ENCODE measurements at regions not wholly inside any gene's neighbourhood (a gene's known extent, or its start where the extent isn't known, plus 50 kb on each side); places are given as distances from the start of the nearest gene placed in this dataset.

- ChIA-PET CTCF (no interaction called here), POLR2A (no interaction called here)
- TF ChIP-seq, protein P1, sequence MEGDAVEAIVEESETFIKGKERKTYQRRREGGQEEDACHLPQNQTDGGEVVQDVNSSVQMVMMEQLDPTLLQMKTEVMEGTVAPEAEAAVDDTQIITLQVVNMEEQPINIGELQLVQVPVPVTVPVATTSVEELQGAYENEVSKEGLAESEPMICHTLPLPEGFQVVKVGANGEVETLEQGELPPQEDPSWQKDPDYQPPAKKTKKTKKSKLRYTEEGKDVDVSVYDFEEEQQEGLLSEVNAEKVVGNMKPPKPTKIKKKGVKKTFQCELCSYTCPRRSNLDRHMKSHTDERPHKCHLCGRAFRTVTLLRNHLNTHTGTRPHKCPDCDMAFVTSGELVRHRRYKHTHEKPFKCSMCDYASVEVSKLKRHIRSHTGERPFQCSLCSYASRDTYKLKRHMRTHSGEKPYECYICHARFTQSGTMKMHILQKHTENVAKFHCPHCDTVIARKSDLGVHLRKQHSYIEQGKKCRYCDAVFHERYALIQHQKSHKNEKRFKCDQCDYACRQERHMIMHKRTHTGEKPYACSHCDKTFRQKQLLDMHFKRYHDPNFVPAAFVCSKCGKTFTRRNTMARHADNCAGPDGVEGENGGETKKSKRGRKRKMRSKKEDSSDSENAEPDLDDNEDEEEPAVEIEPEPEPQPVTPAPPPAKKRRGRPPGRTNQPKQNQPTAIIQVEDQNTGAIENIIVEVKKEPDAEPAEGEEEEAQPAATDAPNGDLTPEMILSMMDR (IDR thresholded peaks at IDR 0.05; ENCODE audit: insufficient read depth, low read length, missing control alignments): no peak
- H3K4me3 ChIP-seq (ENCODE audit: low read depth, low read length): no peak overlapping the region
- DNase-seq (ENCODE audit: low read depth, low spot score): no peak
Measured at GRCh38 chr10:124346831-124347230, 71.9 kb downstream of the OAT start.

DNA sequence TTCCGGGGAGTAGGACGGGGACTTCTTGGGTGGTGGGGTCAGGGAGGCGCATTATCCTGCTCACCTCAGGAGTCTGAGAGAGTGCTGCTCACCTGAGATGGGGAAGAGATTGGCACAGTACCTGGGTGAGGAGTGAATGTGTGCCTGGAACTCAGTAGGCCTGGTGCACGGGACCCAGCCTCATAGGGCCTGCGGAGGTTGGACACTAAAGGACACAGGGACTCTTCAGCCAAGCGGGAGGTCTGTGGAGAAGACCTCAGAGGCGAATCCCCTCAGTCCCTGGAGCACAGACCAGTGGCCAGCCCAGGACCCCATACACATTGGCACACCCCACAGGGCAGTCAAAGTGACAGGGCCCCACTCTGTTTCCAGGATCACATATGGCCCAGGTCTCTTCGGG lies 73.2 kb downstream of the OAT start:
- H3K4me3 ChIP-seq (ENCODE audit: low read depth, low read length): no peak overlapping the region
- DNase-seq (ENCODE audit: low read depth, low spot score): no peak
- TF ChIP-seq, protein P1 (IDR thresholded peaks at IDR 0.05; ENCODE audit: insufficient read depth, low read length, missing control alignments): no peak
- CTCF ChIA-PET: no interaction called here
- POLR2A ChIA-PET: no interaction called here

GRCh38 chr10:124344931-124345330 lies 73.8 kb downstream of the OAT start:
- CTCF ChIA-PET: interaction anchor here (0.8 kb wide), 2 partner anchors 10 to 350 kb away, joined by 3 read pairs; no protein-coding TSS in a partner anchor
- TF ChIP-seq, protein P1 (IDR thresholded peaks at IDR 0.05; ENCODE audit: insufficient read depth, low read length, missing control alignments): no peak
- H3K4me3 ChIP-seq (ENCODE audit: low read depth, low read length): no peak overlapping the region
- POLR2A ChIA-PET: no interaction called here
- no peak for DNase-seq (ENCODE audit: low read depth, low spot score)

- no peak for DNase-seq (ENCODE audit: low read depth, low spot score)
- no peak overlapping the region for H3K4me3 ChIP-seq (ENCODE audit: low read depth, low read length)
- POLR2A ChIA-PET: no interaction called here
- CTCF ChIA-PET: interaction anchor here (0.8 kb wide), 1 partner anchor 349 kb away, joined by 3 read pairs; no protein-coding TSS in a partner anchor
- TF ChIP-seq, protein P1 (IDR thresholded peaks at IDR 0.05; ENCODE audit: insufficient read depth, low read length, missing control alignments): no peak
Measured at GRCh38 chr10:124344266-124344590, 74.5 kb downstream of the OAT start.

DNA sequence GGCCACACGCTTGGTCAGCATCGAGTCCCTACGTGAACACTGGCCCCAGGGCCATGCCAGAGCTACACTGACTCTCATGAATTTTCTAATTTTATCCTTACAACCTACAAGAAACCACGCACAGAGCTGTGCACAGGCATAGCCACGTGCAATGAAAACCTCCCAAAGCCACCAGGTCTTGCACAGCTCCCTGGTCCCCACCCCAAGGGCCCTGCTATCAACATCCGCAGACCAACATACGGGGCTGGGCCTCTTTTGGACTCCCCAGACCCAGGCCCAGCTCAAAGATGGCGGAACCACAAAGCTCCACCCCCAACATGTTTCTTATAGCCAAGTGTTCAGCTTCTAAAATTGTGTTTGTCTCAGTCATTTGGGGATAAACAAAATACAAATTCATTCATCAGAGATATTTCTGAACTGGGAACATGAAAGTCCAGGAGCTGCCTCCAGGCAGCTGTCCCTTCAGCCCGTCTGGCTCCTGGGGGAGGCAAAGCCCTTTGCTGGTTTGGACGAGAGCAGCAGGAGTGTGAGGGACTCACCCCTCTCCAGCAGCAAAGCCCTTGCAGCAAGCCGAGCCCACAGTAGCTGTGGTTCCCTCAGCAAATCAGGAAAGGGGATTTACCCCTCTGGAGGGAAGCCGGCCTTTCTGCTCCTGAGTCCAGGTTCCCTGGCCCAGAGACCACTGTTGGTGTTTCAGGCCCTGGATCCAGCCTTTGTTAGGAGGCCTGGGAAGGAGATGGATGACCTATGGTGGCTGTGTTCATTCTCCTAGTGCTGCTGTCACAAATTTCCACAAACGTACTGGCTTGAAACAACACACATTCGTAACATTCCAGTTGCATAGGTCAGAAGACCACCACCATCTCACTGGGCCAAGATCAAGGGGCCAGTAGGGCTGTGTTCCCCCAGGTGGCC lies 75.1 kb downstream of the OAT start:
- DNase-seq (ENCODE audit: low read depth, low spot score): no peak
- H3K4me3 ChIP-seq (ENCODE audit: low read depth, low read length): no peak overlapping the region
- ChIA-PET CTCF (interaction anchor here (0.8 kb wide), 1 partner anchor 349 kb away, joined by 3 read pairs; no protein-coding TSS in a partner anchor), POLR2A (no interaction called here)
- TF ChIP-seq, protein P1 (IDR thresholded peaks at IDR 0.05; ENCODE audit: insufficient read depth, low read length, missing control alignments): no peak

DNA sequence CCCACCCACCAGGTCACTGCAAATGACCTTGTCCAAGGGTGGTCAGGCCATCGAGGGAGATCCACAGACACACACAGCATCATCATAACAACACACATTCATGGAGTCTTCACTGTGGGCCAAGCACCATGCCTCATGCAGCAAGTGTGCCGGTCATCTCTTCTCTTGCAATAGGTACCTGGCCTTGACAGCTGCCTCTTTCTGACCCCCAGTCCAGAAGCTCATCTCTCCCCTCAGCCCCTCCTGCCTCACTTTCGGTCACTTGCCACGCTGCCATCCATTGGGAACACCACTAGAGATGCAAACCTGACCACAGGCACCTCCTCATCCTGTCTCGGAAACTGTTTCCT lies 75.9 kb downstream of the OAT start:
- CTCF ChIA-PET: no interaction called here
- no peak overlapping the region for H3K4me3 ChIP-seq (ENCODE audit: low read depth, low read length)
- TF ChIP-seq, protein P1 (IDR thresholded peaks at IDR 0.05; ENCODE audit: insufficient read depth, low read length, missing control alignments): no peak
- POLR2A ChIA-PET: interaction anchor here (0.6 kb wide), 1 partner anchor 343 kb away, joined by 3 read pairs; no protein-coding TSS in a partner anchor
- DNase-seq (ENCODE audit: low read depth, low spot score): no peak

Data from AG04449 (cell line).